ENCODE measurements at regions not wholly inside any gene's neighbourhood (a gene's known extent, or its start where the extent isn't known, plus 50 kb on each side); places are given as distances from the start of the nearest gene placed in this dataset.
"Not testable (repeated sequence)": the region's sequence is repeated elsewhere in the genome, so short reads cannot be mapped to it uniquely, and the experiment has no call there.

DNA sequence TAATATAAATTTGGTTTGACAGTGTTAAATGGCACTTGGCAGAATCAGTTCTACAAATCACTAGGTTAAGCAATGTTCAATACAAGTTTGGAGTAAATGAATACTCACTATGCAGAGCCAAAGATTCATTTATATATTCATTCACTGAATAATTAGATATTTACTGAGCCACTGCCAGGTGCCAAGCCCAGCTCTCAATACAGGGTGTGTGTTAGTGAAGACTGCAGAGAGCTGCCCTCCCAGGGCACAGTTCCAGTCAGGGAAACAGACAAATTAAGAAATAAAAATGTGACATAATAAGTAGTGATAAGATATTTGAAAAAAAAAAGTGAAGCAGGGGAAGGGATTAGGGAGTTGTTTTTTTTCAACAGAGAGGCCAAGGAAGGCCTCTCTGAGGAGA, 411.7 kb downstream of the KCNRG start:
- H3K4me3 ChIP-seq (ENCODE audit: low read depth, low read length), result no peak overlapping the region
- TF ChIP-seq MYC (IDR thresholded peaks at IDR 0.05; ENCODE audit: low read depth, low read length) (no peak), POLR2A (IDR thresholded peaks at IDR 0.05; ENCODE audit: extremely low read depth, insufficient read length) (no peak)
- TF ChIP-seq, protein P1, sequence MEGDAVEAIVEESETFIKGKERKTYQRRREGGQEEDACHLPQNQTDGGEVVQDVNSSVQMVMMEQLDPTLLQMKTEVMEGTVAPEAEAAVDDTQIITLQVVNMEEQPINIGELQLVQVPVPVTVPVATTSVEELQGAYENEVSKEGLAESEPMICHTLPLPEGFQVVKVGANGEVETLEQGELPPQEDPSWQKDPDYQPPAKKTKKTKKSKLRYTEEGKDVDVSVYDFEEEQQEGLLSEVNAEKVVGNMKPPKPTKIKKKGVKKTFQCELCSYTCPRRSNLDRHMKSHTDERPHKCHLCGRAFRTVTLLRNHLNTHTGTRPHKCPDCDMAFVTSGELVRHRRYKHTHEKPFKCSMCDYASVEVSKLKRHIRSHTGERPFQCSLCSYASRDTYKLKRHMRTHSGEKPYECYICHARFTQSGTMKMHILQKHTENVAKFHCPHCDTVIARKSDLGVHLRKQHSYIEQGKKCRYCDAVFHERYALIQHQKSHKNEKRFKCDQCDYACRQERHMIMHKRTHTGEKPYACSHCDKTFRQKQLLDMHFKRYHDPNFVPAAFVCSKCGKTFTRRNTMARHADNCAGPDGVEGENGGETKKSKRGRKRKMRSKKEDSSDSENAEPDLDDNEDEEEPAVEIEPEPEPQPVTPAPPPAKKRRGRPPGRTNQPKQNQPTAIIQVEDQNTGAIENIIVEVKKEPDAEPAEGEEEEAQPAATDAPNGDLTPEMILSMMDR (IDR thresholded peaks at IDR 0.05; ENCODE audit: low read depth, low read length), result no peak
- TF ChIP-seq, protein P2, sequence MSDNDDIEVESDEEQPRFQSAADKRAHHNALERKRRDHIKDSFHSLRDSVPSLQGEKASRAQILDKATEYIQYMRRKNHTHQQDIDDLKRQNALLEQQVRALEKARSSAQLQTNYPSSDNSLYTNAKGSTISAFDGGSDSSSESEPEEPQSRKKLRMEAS (IDR thresholded peaks at IDR 0.05; ENCODE audit: low read depth, low read length), result no peak
- DNase-seq (ENCODE audit: low read depth), result no peak

GRCh38 chr13:50427511-50427910, 412.3 kb downstream of the KCNRG start:
- not testable (repeated sequence) for H3K4me3 ChIP-seq (ENCODE audit: low read depth, low read length); DNase-seq (ENCODE audit: low read depth)

- TF ChIP-seq POLR2A (IDR thresholded peaks at IDR 0.05; ENCODE audit: extremely low read depth, insufficient read length), result no peak
- no peak for TF ChIP-seq MYC (IDR thresholded peaks at IDR 0.05; ENCODE audit: low read depth, low read length)
- TF ChIP-seq, protein P1 (IDR thresholded peaks at IDR 0.05; ENCODE audit: low read depth, low read length), result no peak
- TF ChIP-seq, protein P2 (IDR thresholded peaks at IDR 0.05; ENCODE audit: low read depth, low read length), result no peak
- no peak for DNase-seq (ENCODE audit: low read depth)
Measured at GRCh38 chr13:50428183-50428877, 413.1 kb downstream of the KCNRG start.

GRCh38 chr13:50435011-50435410, 408.5 kb downstream of the DLEU7 start:
- no peak overlapping the region for H3K4me3 ChIP-seq (ENCODE audit: low read depth, low read length)
- DNase-seq (ENCODE audit: low read depth), result no peak
- TF ChIP-seq MYC (IDR thresholded peaks at IDR 0.05; ENCODE audit: low read depth, low read length), result no peak
- TF ChIP-seq, protein P2 (IDR thresholded peaks at IDR 0.05; ENCODE audit: low read depth, low read length), result no peak
- TF ChIP-seq POLR2A (IDR thresholded peaks at IDR 0.05; ENCODE audit: extremely low read depth, insufficient read length), result no peak
- TF ChIP-seq, protein P1 (IDR thresholded peaks at IDR 0.05; ENCODE audit: low read depth, low read length), result no peak

More at GRCh38 chr13:50428183-50428877, 413.1 kb downstream of the KCNRG start:
- H3K4me3 ChIP-seq (ENCODE audit: low read depth, low read length), result no peak overlapping the region

- DNase-seq (ENCODE audit: low read depth), result no peak
- no peak overlapping the region for H3K4me3 ChIP-seq (ENCODE audit: low read depth, low read length)
- no peak for TF ChIP-seq MYC (IDR thresholded peaks at IDR 0.05; ENCODE audit: low read depth, low read length)
- TF ChIP-seq, protein P1 (IDR thresholded peaks at IDR 0.05; ENCODE audit: low read depth, low read length), result no peak
- no peak for TF ChIP-seq POLR2A (IDR thresholded peaks at IDR 0.05; ENCODE audit: extremely low read depth, insufficient read length)
- TF ChIP-seq, protein P2 (IDR thresholded peaks at IDR 0.05; ENCODE audit: low read depth, low read length), result no peak
Measured at GRCh38 chr13:50437252-50437651, 406.2 kb downstream of the DLEU7 start.

DNA sequence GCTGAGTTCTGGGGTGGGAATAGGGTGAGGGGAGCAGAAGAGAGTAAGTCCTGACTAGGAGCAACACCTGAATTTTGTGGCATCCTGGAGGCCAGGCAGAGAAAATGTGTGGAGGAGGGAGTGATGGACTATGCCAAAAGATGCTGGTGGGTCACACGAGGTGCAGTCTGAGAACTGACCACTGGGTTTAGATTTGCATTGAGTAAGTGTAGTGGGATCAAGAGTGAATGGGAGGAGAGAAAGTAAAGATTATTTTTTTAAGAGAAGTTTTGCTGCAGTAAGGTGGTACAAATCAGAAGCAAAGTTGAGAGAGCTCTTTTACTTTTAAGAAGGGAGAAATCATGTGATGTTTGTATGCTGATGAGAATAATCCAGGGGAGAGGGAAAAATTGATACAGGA, 405.1 kb downstream of the DLEU7 start:
- no peak for DNase-seq (ENCODE audit: low read depth)
- no peak for TF ChIP-seq POLR2A (IDR thresholded peaks at IDR 0.05; ENCODE audit: extremely low read depth, insufficient read length)
- TF ChIP-seq, protein P1 (IDR thresholded peaks at IDR 0.05; ENCODE audit: low read depth, low read length), result no peak
- TF ChIP-seq, protein P2 (IDR thresholded peaks at IDR 0.05; ENCODE audit: low read depth, low read length), result no peak
- H3K4me3 ChIP-seq (ENCODE audit: low read depth, low read length), result no peak overlapping the region
